H7 (cell line): ENCODE measurements at regions not wholly inside any gene's neighbourhood (a gene's known extent, or its start where the extent isn't known, plus 50 kb on each side); places are given as distances from the start of the nearest gene placed in this dataset.

Experiments
- DNase-seq: peaks from one replicate; pipeline ENCODE4 v3.0.0; 2012
- H3K27me3 ChIP-seq: 2 replicates; pipeline ENCODE4 v1.6.0; 2011; ENCODE audit warnings: mild to moderate bottlenecking, low read length; ENCODE audit not compliant: control insufficient read depth, insufficient read depth
- H3K36me3 ChIP-seq: replicated peaks from 2 replicates; pipeline ENCODE4 v1.5.1; 2011; ENCODE audit warnings: low read length; ENCODE audit not compliant: control insufficient read depth, insufficient read depth
- H3K4me3 ChIP-seq: 2 replicates; pipeline ENCODE4 v1.5.1; 2011; ENCODE audit warnings: low read depth, mild to moderate bottlenecking, control low read depth, low read length, moderate library complexity; ENCODE audit not compliant: insufficient read depth

DNA sequence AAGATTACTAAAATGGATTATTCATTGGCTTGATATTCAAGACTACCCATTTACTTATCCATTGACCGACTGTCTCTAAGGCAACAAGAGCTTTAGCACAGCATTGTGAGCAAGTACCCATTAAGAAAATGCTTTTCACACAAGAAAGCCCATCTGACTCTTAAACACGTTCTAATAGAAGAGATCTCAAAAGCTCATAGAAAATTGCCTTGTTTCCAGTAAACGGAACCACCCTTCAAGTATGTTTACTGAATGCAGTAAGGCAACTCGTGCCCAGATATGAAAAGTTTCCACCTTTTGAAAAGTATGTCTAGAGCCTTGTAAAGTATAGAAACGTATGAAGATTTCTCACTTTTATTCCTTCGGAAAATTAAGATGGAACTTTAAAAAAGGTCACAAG, 655.3 kb upstream of the ALCAM start:
- Histone ChIP-seq H3K27me3 (no peaks in the 10 kb centered on the region), H3K36me3 (no peaks in the 10 kb centered on the region), H3K4me3 (no peak overlapping the region)
- no peak for DNase-seq

DNA sequence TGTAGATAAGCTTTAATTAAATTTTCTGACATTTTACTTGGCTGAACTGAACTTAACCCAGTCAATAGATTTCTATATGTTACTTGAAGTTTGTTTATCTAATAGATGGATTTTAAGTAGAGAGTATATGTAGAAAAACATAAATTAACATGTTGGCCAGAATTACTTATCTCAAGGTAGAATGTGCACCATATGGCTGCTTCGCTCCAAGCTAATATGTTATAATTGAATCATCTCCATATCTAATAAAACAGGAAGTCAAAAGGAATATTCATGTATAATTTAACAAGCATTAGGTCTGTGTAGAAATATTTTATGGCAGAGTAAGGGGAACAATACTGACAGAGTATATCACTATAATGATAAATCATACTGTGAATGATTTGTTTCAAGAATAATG, 650.7 kb upstream of the ALCAM start:
- no peak for DNase-seq
- no peaks in the 10 kb centered on the region for H3K27me3 ChIP-seq
- H3K4me3 ChIP-seq, result no peak overlapping the region
- H3K36me3 ChIP-seq, result no peaks in the 10 kb centered on the region

DNA sequence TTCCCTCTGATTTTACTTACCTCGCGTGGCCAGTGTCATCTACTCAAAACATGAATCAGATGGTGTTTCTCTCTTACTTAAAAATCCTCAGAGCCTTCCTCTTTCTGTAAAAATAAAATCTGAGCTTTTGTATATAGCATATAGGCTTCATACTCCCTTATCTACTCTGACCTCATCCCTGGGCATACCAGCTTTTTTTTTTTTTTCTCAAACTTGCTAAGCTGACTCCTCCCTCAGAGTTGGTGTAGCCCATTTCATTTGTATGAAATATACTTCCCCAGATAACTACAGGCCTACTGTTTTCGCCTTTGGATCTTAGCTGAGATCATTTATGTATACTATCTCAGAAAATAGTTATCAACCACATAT, 648.9 kb upstream of the ALCAM start:
- DNase-seq, result no peak
- Histone ChIP-seq H3K36me3 (no peaks in the 10 kb centered on the region), H3K4me3 (no peak overlapping the region), H3K27me3 (no peaks in the 10 kb centered on the region)

DNA sequence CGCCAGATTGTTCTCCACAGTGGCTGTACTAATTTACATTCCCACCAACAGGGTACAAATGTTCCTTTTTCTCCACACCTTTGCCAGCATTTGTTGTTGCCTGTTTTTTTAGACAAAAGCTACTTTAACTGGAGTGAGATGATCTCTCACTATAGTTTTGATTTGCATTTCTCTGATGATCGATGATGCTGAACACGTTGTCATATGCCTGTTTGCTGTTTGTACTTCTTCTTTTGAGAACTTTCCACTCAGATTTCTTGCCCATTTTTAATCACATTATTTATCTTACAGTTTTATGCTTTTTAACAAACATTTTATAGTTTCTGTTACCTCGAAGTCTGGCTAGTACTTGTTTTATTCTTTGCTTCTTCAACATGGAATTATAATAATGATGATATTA, 643.7 kb upstream of the ALCAM start:
- no peaks in the 10 kb centered on the region for H3K36me3 ChIP-seq
- H3K27me3 ChIP-seq, result no peaks in the 10 kb centered on the region
- H3K4me3 ChIP-seq, result no peak overlapping the region
- DNase-seq, result no peak

DNA sequence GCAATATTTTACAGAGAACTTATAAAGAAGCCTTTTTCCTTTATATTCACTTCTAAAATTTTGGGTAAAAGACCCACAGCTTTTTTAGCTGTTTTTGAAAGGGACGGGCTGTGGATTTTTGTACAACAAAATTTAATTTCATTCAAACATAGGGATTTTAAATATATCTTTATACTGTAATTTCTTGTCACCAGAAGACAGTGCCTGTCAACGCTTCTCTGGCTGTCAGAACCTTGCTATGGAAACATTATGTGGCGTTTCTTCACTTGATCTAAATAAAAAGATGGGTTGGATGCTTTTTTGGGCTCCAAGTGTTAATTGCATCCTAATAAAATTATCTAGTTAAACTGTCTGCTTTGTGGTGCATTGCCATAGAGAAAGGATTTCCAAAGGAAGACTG, 635.6 kb upstream of the ALCAM start:
- DNase-seq, result no peak
- H3K27me3 ChIP-seq, result no peaks in the 10 kb centered on the region
- no peaks in the 10 kb centered on the region for H3K36me3 ChIP-seq
- H3K4me3 ChIP-seq, result no peak overlapping the region

DNA sequence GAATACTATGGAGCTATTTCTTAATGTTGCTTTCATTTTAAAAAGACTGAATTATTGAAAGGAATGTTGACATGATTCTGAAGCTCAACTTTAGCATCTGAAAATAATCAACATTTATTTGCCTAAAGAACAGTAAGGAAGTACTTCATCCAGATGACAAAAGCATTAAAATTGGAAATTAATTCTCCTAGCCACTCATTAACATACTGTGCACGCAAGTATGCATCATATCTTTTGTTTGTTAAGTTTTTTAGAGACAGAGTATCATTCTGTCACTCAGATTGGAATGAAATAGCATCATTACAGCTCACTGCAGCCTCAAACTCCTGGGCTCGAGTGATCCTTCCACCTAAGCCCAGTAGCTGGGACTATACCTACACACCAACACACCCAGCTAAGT, 632.1 kb upstream of the ALCAM start:
- H3K36me3 ChIP-seq, result no peaks in the 10 kb centered on the region
- no peak for DNase-seq
- no peak overlapping the region for H3K4me3 ChIP-seq
- no peaks in the 10 kb centered on the region for H3K27me3 ChIP-seq

DNA sequence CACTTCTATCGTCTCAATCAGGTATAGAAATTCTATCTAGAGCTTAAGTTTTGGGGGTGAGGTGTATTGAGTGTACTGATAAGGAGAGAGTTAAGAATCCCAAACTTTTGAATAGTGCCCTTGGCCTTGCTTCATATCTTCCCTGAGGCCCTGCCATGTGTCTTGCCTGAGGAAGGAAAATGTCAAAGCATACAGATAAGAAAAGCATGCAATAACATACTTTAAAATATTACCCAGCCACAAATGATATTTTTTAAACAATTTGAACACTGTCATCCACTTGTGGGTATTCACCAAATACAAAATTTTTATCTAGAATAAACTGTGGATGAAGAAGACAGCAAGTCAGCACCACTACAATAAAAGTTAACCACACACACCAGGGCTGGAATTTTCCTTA, 631.0 kb upstream of the ALCAM start:
- no peak overlapping the region for H3K4me3 ChIP-seq
- no peaks in the 10 kb centered on the region for H3K27me3 ChIP-seq
- H3K36me3 ChIP-seq, result no peaks in the 10 kb centered on the region
- DNase-seq, result no peak

DNA sequence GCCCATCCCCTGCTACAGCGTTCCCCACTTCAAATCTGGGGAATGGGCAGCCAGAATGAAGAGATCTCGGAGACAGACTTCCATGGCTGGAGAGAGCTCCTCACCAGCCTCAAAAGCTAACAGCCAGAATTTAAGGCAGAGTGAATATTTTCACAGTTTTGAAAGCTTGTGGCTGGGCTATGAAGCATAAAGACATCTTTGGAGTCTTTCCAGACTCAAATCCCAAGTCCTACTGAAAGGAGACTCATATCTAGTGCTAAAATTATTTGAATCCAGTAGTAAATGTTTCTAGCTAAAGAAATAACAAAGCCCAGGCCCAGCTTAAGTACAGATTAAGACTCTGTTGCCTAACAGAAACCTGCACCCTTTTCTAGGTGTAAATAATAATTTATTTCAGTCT, 628.4 kb upstream of the ALCAM start:
- no peak for DNase-seq
- Histone ChIP-seq H3K36me3 (no peaks in the 10 kb centered on the region), H3K4me3 (no peak overlapping the region)

DNA sequence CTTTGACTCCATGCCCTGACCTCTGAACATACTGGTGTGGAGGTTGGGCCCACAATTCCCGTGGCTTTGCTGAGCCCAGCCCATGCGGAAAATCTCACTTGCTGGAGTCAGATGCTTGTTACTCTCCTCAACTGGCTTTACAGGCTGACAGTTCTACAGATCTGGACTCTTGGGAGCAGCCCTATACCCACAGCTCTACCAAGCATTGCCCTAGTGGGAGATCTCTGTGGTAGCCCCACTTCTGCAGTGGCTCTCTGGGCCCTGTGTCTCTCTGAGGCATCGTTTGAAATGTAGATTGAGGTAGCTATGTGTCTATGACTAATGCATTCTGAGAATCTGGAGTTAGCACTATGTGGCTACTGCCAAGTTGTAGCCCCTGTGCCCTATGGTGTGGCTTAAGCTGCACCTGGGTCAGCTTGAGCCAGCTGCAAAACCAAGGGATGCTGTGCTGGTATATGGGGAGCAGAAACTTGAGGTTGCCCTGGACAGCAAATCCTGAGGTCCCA, 625.8 kb upstream of the ALCAM start:
- no peak overlapping the region for H3K4me3 ChIP-seq
- no peaks in the 10 kb centered on the region for H3K27me3 ChIP-seq
- no peaks in the 10 kb centered on the region for H3K36me3 ChIP-seq
- no peak for DNase-seq

More for the DNA sequence above, 628.4 kb upstream of the ALCAM start:
- no peaks in the 10 kb centered on the region for H3K27me3 ChIP-seq

DNA sequence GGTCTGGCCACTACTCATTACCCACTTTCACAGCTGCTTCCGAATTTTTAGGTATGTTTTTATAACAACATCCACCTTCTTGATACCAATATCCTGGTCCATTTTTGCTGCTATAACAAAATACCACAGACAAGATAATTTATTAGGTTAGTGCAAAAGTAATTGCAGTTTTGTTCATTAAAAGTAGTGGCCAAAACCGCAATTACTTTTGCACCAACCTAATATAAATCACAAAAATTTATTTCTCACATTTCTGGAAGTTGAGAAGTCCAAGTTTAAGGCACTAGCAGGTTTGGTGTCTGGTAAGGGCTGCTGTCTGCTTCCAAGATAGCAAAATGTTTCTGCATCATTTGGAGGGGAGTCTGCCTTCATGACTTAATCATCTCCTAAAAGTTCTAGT, 624.7 kb upstream of the ALCAM start:
- H3K36me3 ChIP-seq, result no peaks in the 10 kb centered on the region
- H3K4me3 ChIP-seq, result no peak overlapping the region
- no peak for DNase-seq
- no peaks in the 10 kb centered on the region for H3K27me3 ChIP-seq

DNA sequence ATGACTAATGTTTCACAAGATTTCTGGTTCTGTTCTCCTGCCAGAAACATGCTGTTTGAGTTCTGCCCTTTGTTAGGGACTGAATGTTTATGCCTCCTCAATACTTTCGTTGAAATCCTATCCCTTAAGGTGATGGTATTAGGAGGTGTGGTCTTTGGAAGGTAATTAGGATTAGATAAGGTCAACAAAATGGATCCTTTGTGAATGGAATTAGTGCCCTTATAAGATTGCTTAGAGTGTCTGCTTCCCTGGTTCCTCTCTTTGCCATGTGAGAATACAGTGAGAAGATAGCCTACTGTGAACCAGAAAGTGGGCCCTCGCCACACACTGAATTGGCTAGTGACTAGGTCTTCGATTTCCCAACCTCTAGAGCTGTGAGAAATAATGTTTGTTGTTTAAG, 621.4 kb upstream of the ALCAM start:
- no peak for DNase-seq
- no peak overlapping the region for H3K4me3 ChIP-seq
- H3K36me3 ChIP-seq, result no peaks in the 10 kb centered on the region
- H3K27me3 ChIP-seq, result no peaks in the 10 kb centered on the region

DNA sequence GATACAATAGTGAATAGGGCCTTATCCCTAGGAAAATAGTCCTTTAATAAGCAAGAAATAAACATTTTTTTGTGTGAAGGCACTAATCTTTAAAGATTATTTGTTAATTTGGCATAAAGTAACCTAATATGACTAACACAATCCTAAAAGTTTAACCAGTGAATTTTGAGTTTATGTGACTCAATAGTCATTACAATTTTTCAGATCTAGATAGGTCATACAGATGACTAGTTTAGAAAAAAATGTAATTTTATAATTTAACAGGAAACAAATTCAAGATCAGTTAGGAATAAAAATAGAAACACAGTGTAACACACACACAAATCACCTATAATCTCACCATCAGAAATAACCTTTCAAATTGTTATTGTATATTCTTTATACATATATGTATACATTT, 620.7 kb upstream of the ALCAM start:
- Histone ChIP-seq H3K36me3 (no peaks in the 10 kb centered on the region), H3K27me3 (no peaks in the 10 kb centered on the region), H3K4me3 (no peak overlapping the region)
- DNase-seq, result no peak

DNA sequence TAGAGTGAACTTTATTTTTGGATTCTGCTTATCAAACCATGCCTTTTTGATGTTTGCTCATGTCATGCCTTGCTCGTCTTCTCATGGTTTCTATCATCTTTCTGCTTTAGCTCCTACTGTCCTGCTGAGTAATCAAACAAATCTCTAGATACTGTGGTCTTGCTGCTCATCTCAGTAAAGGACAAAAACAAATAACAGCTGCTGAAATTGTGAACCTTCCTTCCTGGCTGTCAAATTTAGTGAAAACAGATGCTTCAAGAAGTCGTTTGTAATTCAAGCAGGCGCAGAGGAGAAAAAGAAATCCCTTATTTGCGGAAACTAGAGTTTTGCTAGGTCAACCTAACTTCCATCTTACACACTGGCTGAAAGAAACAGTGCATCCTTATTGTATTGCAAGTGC, 616.1 kb upstream of the ALCAM start:
- no peak for DNase-seq
- H3K27me3 ChIP-seq, result no peaks in the 10 kb centered on the region
- H3K36me3 ChIP-seq, result no peaks in the 10 kb centered on the region
- no peak overlapping the region for H3K4me3 ChIP-seq

DNA sequence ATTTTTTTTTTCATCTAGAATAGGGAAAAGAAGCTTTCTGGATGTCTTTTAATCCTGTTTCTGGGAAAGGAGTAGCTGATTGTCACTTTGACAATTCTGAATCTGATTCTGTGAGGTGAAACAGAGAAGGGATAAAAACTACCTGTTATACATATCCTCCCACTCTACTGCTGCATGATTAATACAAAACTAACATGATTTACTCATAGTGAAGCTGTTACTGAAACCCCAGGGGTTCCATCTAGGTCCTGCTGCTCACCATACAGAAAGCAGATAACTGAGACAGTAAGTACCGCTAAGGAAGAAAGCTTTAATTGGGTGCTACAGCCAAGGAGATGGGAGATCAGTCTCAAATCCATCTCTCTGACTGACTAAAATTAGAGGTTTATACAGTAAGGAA, 610.9 kb upstream of the ALCAM start:
- Histone ChIP-seq H3K4me3 (no peak overlapping the region), H3K36me3 (no peaks in the 10 kb centered on the region), H3K27me3 (no peaks in the 10 kb centered on the region)
- no peak for DNase-seq

DNA sequence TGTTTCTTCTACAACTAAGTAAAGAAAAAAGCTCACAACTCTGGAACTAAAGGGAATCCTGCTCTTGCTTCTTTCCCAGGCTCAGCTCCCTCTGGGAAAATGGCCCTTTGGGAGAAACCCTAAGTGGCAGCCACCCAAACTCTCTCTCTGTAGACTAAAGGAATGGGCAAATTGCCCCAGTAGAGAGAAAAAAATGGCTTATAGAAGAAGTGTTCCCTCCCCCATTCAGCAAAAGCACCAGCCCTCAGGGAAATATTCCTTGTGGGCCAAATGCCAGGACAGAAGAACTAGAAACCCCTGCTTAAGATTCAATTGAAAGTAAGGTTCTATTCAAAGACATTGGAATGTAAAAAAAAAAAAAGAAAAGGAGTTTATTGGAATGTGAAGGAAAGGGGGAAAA, 603.7 kb upstream of the ALCAM start:
- no peak for DNase-seq
- Histone ChIP-seq H3K4me3 (no peak overlapping the region), H3K27me3 (no peaks in the 10 kb centered on the region), H3K36me3 (no peaks in the 10 kb centered on the region)

DNA sequence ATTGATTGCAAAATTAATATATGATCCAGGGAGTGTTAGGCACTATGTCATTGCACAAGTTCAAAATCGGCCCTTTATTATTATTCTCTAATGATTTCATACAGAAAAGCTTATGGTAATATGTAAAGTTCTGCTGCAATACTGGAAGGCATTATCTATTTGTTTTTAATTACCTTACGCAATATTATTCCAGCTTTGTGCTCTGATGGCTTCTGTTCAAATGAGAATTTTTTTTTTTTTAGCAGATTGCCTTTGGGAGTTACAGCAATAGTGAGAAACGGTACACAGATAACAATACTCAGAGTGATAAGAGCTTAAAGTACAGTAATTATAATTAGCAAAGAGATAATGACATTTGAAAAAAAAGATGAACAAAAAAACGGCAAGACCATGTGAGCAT, 602.2 kb upstream of the ALCAM start:
- no peaks in the 10 kb centered on the region for H3K36me3 ChIP-seq
- no peaks in the 10 kb centered on the region for H3K27me3 ChIP-seq
- no peak overlapping the region for H3K4me3 ChIP-seq
- DNase-seq, result no peak
